ENCODE measurements at regions not wholly inside any gene's neighbourhood (a gene's known extent, or its start where the extent isn't known, plus 50 kb on each side); places are given as distances from the start of the nearest gene placed in this dataset.

DNA sequence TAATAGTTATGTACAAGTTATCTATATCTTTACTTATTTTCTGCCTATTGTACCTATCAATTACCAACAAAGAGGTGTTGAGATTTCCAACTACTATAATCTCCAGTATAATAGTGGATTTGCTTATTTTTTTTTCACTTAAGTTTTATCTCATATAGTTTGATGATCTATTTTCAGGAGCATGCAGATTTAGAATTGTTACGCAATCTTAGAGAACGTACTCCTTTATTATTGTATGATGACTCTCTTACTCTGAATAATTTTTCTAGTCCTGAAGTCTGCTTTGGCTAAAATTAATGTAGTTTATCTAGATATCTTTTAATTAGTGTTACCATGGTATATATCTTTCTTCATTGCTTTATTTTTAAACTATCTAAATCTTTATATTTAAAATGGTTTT, 205.2 kb downstream of the SCG2 start:
- TF ChIP-seq, protein P1, sequence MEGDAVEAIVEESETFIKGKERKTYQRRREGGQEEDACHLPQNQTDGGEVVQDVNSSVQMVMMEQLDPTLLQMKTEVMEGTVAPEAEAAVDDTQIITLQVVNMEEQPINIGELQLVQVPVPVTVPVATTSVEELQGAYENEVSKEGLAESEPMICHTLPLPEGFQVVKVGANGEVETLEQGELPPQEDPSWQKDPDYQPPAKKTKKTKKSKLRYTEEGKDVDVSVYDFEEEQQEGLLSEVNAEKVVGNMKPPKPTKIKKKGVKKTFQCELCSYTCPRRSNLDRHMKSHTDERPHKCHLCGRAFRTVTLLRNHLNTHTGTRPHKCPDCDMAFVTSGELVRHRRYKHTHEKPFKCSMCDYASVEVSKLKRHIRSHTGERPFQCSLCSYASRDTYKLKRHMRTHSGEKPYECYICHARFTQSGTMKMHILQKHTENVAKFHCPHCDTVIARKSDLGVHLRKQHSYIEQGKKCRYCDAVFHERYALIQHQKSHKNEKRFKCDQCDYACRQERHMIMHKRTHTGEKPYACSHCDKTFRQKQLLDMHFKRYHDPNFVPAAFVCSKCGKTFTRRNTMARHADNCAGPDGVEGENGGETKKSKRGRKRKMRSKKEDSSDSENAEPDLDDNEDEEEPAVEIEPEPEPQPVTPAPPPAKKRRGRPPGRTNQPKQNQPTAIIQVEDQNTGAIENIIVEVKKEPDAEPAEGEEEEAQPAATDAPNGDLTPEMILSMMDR (IDR thresholded peaks at IDR 0.05): no peak
- TF ChIP-seq POLR2A (IDR thresholded peaks at IDR 0.05): no peak
